NT2/D1 (cell line): ENCODE measurements at regions not wholly inside any gene's neighbourhood (a gene's known extent, or its start where the extent isn't known, plus 50 kb on each side); places are given as distances from the start of the nearest gene placed in this dataset.

Experiments used
- YY1 ChIP-seq: IDR thresholded peaks from 2 replicates; pipeline ENCODE4 v1.6.1; 2011; ENCODE audit not compliant: insufficient read length, insufficient read depth
- ZNF274 ChIP-seq: IDR thresholded peaks from 2 replicates; pipeline ENCODE4 v1.6.1; 2011; ENCODE audit warnings: mild to moderate bottlenecking, low read depth, low read length

- TF ChIP-seq ZNF274 (no peak), YY1 (no peak)
Measured at GRCh38 chr2:181782660-181783059, 102.3 kb upstream of the NEUROD1 start.
